ENCODE measurements at regions not wholly inside any gene's neighbourhood (a gene's known extent, or its start where the extent isn't known, plus 50 kb on each side); places are given as distances from the start of the nearest gene placed in this dataset.

- TF ChIP-seq IRF5 (IDR thresholded peaks at IDR 0.05; ENCODE audit: borderline replicate concordance): no peak
- no peak for TF ChIP-seq BCL3 (IDR thresholded peaks at IDR 0.05; ENCODE audit: borderline replicate concordance, insufficient read depth, low read depth, low read length, poor library complexity, severe bottlenecking)
Measured at GRCh38 chr14:30132196-30132595, 204.5 kb upstream of the PRKD1 start (continued).

- ChIA-PET SMC1A (ENCODE audit: uncharacterized antibody, unreplicated experiment) (no interaction called here), CTCF (no interaction called here), POLR2A (no interaction called here), RAD21 (ENCODE audit: unreplicated experiment) (no interaction called here)
- TF ChIP-seq MTA2 (IDR thresholded peaks at IDR 0.05; ENCODE audit: low read depth): no peak
- TF ChIP-seq ZNF687 (IDR thresholded peaks at IDR 0.05): no peak
- TF ChIP-seq RAD21 (IDR thresholded peaks at IDR 0.05; ENCODE audit: insufficient read depth, low read depth, low read length): no peak
- TF ChIP-seq SMARCA5 (IDR thresholded peaks at IDR 0.05): no peak
- TF ChIP-seq HDGF (IDR thresholded peaks at IDR 0.05): no peak
- no peak for TF ChIP-seq NR2F1 (conservative IDR thresholded peaks at IDR 0.05)
- no peak for TF ChIP-seq ETV6 (conservative IDR thresholded peaks at IDR 0.05 in 1 of 2, IDR thresholded peaks at IDR 0.05 in 1 of 2; ENCODE audit: borderline replicate concordance in 1 of 2, low read depth in 1 of 2)
- TF ChIP-seq EED (IDR thresholded peaks at IDR 0.05; ENCODE audit: low read depth): no peak
- no peak for TF ChIP-seq CREB1 (IDR thresholded peaks at IDR 0.05; ENCODE audit: low read depth)
- TF ChIP-seq TAF1 (IDR thresholded peaks at IDR 0.05; ENCODE audit: borderline replicate concordance, low read depth, low read length): no peak
- TF ChIP-seq BHLHE40 (IDR thresholded peaks at IDR 0.05; ENCODE audit: borderline replicate concordance in 1 of 2, low read depth in 2 of 2, low read length in 1 of 2): no peak
- no peak for TF ChIP-seq PKNOX1 (IDR thresholded peaks at IDR 0.05)
- TF ChIP-seq ESRRA (IDR thresholded peaks at IDR 0.05; ENCODE audit: low read length): no peak
- no peak for TF ChIP-seq GABPA (IDR thresholded peaks at IDR 0.05; ENCODE audit: low read depth)
- H3K36me3 ChIP-seq (ENCODE audit: control insufficient read depth in 2 of 2, insufficient read depth in 2 of 2, low read length in 1 of 2): no peaks in the 10 kb centered on the region
- in situ Hi-C loops (cut with MboI): no loop called here
- no peaks in the 10 kb centered on the region for H4K20me1 ChIP-seq (ENCODE audit: control insufficient read depth, insufficient read depth)
- no peak overlapping the region for H2AFZ ChIP-seq (ENCODE audit: control insufficient read depth, low read depth, low read length)
- no TSS peak for BruUV-seq (replicated peaks)
- FAIRE-seq (peak; percentile 23), DNase-seq (ENCODE audit: low read depth, low spot score) (no peak), ATAC-seq (no peak)
- intact Hi-C loops (cut with micrococcal nuclease; ENCODE audit: unreplicated experiment): no loop called here
- H3K4me3 ChIP-seq: no peak overlapping the region
- H3K4me1 ChIP-seq (ENCODE audit: control insufficient read depth, insufficient read depth, low read length): no peaks in the 10 kb centered on the region
- H3K79me2 ChIP-seq (ENCODE audit: control insufficient read depth, insufficient read depth, low read length): no peaks in the 10 kb centered on the region
- no peaks in the 10 kb centered on the region; the same call in 2 of the 3 replicates for H3K9me3 ChIP-seq (replicated peaks; ENCODE audit: control insufficient read depth, insufficient read depth, low read length)
- WGBS (ENCODE audit: insufficient coverage, insufficient replicate concordance, low lambda C conversion rate, missing lambda C conversion rate): 50% methylated on average over 5 of the region's 5 CpGs
- no peak overlapping the region for H3K9ac ChIP-seq (ENCODE audit: control insufficient read depth, insufficient read depth, low read length)
- no peak overlapping the region for H3K4me2 ChIP-seq (ENCODE audit: control insufficient read depth, insufficient read depth)
- H3K27me3 ChIP-seq (replicated peaks in 1 of 2; ENCODE audit: control insufficient read depth in 2 of 2, insufficient read depth in 2 of 2, low read length in 1 of 2): no peaks in the 10 kb centered on the region
- H3K27ac ChIP-seq (ENCODE audit: control insufficient read depth, insufficient read depth): no peak overlapping the region
Measured at GRCh38 chr14:30134936-30135335, 207.3 kb upstream of the PRKD1 start.

Measured in GM12878 (cell line).